ENCODE measurements at regions not wholly inside any gene's neighbourhood (a gene's known extent, or its start where the extent isn't known, plus 50 kb on each side); places are given as distances from the start of the nearest gene placed in this dataset.

GRCh38 chr1:72780212-72780611, 497.9 kb upstream of the NEGR1 start:
- intact Hi-C loops (cut with DNase I): no loop called here
- Histone ChIP-seq H3K36me3 (no peaks in the 10 kb centered on the region), H3K9me3 (no peaks in the 10 kb centered on the region), H3K27ac (no peak overlapping the region), H3K27me3 (no peaks in the 10 kb centered on the region), H3K4me3 (no peak overlapping the region), H3K4me1 (peaks cover 0 to 16% (median 5%) of the 10 kb centered on the region in 4 donors)
- DNase-seq: no peak
- TF ChIP-seq POLR2A (IDR thresholded peaks at IDR 0.05): no peak
- no peak for TF ChIP-seq EP300 (IDR thresholded peaks at IDR 0.05)
- TF ChIP-seq POLR2AphosphoS5 (IDR thresholded peaks at IDR 0.05): no peak
- TF ChIP-seq, protein P1, sequence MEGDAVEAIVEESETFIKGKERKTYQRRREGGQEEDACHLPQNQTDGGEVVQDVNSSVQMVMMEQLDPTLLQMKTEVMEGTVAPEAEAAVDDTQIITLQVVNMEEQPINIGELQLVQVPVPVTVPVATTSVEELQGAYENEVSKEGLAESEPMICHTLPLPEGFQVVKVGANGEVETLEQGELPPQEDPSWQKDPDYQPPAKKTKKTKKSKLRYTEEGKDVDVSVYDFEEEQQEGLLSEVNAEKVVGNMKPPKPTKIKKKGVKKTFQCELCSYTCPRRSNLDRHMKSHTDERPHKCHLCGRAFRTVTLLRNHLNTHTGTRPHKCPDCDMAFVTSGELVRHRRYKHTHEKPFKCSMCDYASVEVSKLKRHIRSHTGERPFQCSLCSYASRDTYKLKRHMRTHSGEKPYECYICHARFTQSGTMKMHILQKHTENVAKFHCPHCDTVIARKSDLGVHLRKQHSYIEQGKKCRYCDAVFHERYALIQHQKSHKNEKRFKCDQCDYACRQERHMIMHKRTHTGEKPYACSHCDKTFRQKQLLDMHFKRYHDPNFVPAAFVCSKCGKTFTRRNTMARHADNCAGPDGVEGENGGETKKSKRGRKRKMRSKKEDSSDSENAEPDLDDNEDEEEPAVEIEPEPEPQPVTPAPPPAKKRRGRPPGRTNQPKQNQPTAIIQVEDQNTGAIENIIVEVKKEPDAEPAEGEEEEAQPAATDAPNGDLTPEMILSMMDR (IDR thresholded peaks at IDR 0.05): no peak
- 91 to 95% methylated on average over 1 of the region's 1 CpG for WGBS, 2 donors

- Histone ChIP-seq H3K27me3 (no peaks in the 10 kb centered on the region), H3K27ac (peak overlapping the region in 2 of 4 donors; percentile 26 to 74), H3K4me3 (no peak overlapping the region), H3K4me1 (peaks cover 0 to 16% (median 5%) of the 10 kb centered on the region in 4 donors), H3K36me3 (no peaks in the 10 kb centered on the region), H3K9me3 (no peaks in the 10 kb centered on the region)
- intact Hi-C loops (cut with DNase I): no loop called here
- TF ChIP-seq EP300 (IDR thresholded peaks at IDR 0.05): no peak
- TF ChIP-seq, protein P1 (IDR thresholded peaks at IDR 0.05): no peak
- no peak for TF ChIP-seq POLR2A (IDR thresholded peaks at IDR 0.05)
- no peak for TF ChIP-seq POLR2AphosphoS5 (IDR thresholded peaks at IDR 0.05)
- no peak for DNase-seq
Observed at GRCh38 chr1:72777918-72778317, 495.6 kb upstream of the NEGR1 start.

GRCh38 chr1:72763481-72763880, 481.1 kb upstream of the NEGR1 start:
- H3K9me3 ChIP-seq: no peaks in the 10 kb centered on the region
- H3K27me3 ChIP-seq: no peaks in the 10 kb centered on the region
- intact Hi-C loops (cut with DNase I): no loop called here
- TF ChIP-seq POLR2AphosphoS5 (IDR thresholded peaks at IDR 0.05): no peak
- no peak for TF ChIP-seq EP300 (IDR thresholded peaks at IDR 0.05)
- no peak for TF ChIP-seq POLR2A (IDR thresholded peaks at IDR 0.05)
- TF ChIP-seq, protein P1 (IDR thresholded peaks at IDR 0.05): no peak
- H3K27ac ChIP-seq: no peak overlapping the region
- no peaks in the 10 kb centered on the region for H3K4me1 ChIP-seq
- 66 to 80% methylated on average over 2 of the region's 2 CpGs for WGBS, 2 donors
- H3K36me3 ChIP-seq: no peaks in the 10 kb centered on the region
- DNase-seq: no peak
- H3K4me3 ChIP-seq: no peak overlapping the region

DNA sequence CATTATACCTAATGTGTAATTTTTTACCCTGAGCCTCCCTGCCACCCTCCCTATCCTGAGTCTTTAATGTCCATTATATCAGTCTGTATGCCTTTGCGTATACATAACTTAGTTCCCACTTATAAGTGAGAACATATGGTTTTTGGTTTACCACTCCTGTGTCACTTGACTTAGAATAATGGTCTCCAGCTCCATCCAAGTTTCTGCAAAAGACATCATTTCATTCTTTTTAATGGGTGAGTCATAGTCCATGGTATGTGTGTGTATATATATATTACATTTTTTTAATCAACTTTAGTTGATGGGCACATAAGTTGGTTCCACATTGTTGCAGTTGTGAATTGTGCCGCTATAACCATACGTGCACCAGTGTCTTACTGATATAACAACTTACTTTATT, 477.1 kb upstream of the NEGR1 start:
- 63 to 64% methylated on average over 3 of the region's 3 CpGs for WGBS, 2 donors
- H3K4me1 ChIP-seq: no peaks in the 10 kb centered on the region
- intact Hi-C loops (cut with DNase I): no loop called here
- no peaks in the 10 kb centered on the region for H3K27me3 ChIP-seq
- no peak for TF ChIP-seq EP300 (IDR thresholded peaks at IDR 0.05)
- TF ChIP-seq, protein P1 (IDR thresholded peaks at IDR 0.05): no peak
- no peak for TF ChIP-seq POLR2A (IDR thresholded peaks at IDR 0.05)
- TF ChIP-seq POLR2AphosphoS5 (IDR thresholded peaks at IDR 0.05): no peak
- H3K9me3 ChIP-seq: no peaks in the 10 kb centered on the region
- no peaks in the 10 kb centered on the region for H3K36me3 ChIP-seq
- no peak overlapping the region for H3K4me3 ChIP-seq
- no peak for DNase-seq
- no peak overlapping the region for H3K27ac ChIP-seq

DNA sequence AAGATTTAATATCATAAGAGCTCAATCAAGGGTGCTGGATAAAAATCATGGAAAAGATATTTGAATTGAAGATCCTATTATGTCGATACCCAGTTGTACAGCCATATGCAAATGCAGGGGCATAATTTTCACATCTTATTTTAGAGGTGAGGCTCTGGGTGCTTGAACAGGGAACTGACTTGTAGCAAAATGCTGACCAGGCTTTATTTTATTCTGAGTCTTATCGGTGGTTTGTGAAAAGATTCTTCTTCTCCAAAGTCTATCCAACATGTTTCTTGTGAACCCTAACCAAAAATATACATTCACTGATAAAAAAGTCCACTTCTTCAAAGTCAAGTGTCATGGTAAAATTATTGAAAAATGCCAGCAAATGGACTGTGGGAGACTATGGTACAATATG, 475.5 kb upstream of the NEGR1 start:
- H3K4me3 ChIP-seq: no peak overlapping the region
- no peaks in the 10 kb centered on the region for H3K4me1 ChIP-seq
- DNase-seq: no peak
- H3K27me3 ChIP-seq: no peaks in the 10 kb centered on the region
- H3K27ac ChIP-seq: no peak overlapping the region
- intact Hi-C loops (cut with DNase I): no loop called here
- no peaks in the 10 kb centered on the region for H3K36me3 ChIP-seq
- WGBS, 2 donors: 92 to 96% methylated on average over 2 of the region's 2 CpGs
- no peak for TF ChIP-seq POLR2A (IDR thresholded peaks at IDR 0.05)
- no peak for TF ChIP-seq EP300 (IDR thresholded peaks at IDR 0.05)
- no peaks in the 10 kb centered on the region for H3K9me3 ChIP-seq

All from sigmoid colon (tissue), 6 donors.